Right ventricle myocardium inferior (tissue), 1 donor: ENCODE measurements at regions not wholly inside any gene's neighbourhood (a gene's known extent, or its start where the extent isn't known, plus 50 kb on each side); places are given as distances from the start of the nearest gene placed in this dataset.
A peak's percentile ranks its signal among the peaks of the same experiment; 100 is the strongest.
"Not testable (repeated sequence)": the region's sequence is repeated elsewhere in the genome, so short reads cannot be mapped to it uniquely, and the experiment has no call there.

Experiments
- ATAC-seq: fragments of 200-7000 bp; cut with Tn5 transposase; one replicate; pipeline ENCODE4 v1.9.1; 2020; ENCODE audit warnings: mild to moderate bottlenecking, moderate library complexity
- DNase-seq: peaks from one replicate; pipeline ENCODE4 v3.0.0; 2021; ENCODE audit errors: missing footprints
- intact Hi-C: fragments of 100-400 bp; cut with DNase I; formaldehyde crosslinking; loops from one replicate; pipeline ENCODE4 v1.11.0; 2022
- donor health status: DM: no; HTN: yes; CAD: no; lungs with severe emphysema.

DNA sequence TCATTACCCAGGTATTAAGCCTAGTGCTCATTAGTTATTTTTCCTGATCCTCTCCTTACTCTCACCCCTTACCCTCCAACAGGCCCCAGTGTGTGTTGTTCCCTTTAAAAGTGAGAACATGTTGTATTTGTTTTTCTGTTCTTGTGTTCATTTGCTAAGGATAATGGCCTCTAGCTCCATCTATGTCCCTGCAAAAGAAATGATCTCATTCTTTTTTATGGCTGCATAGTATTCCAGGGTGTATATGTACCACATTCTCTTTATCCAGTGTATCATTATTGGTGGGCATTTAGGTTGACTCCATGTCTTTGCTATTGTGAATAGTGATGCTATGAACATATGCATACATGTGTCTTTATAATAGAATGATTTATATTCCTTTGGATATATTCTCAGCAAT, 185.0 kb upstream of the SMIM30 start:
- ATAC-seq, intact Hi-C loops, DNase-seq: not testable (repeated sequence)

DNA sequence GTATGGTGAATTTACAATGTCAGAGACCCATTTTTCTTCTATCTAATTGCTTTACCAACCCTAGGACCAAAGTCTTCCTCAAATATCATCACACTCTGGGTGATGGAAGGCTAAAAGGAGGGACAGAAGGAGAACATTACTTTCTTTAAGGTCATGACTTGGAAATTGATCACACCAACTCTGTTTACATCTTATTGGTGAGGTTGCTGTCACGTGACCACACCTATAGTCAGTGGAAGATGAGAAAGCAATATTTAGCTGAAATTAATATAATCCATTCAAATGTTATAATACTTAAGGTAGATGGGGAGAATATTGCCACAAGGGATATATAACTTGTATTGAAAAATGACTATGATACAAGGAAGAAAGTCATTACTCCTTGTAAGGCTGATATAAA, 183.6 kb upstream of the SMIM30 start:
- intact Hi-C loops, result no loop called here
- ATAC-seq (no peak), DNase-seq (no peak)

DNA sequence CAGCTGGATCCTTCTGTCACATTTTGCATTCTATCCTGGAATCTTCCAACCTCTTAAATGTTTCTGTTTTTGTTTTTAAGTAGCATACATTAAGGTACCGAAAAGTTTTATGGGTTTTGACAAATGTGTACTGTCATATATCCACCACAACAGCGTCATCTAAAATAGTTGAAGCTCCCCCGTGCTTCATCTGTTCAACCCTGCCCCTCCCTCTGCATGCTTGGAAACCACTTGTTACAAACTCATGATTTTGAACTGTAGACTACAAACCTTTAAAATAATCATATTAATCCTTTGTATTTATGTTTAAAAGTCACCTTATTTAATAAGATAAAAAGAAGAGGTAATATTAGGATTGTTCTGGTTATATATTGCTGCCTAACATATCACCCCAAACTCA, 182.8 kb upstream of the SMIM30 start:
- ATAC-seq, result no peak
- no peak for DNase-seq
- intact Hi-C loops, result no loop called here

DNA sequence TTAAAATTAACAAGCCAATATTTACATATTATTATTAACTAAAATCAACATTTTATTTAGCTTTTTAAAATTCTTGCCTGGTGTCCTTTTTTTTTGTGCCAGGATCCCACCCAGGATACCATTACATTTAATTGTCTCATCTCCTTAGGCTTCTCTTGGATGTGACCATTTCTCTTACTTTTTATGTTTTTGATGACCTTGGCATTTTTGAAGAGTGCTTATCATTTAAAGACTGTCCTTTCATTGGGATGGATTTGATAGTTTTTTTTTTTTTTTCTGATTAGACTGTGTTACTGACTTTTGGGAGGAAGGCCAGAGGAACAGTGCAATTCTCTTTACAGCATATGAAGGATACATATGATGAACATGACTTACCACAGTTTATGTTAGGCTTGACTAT, 181.4 kb upstream of the SMIM30 start:
- intact Hi-C loops, result no loop called here
- DNase-seq (no peak), ATAC-seq (no peak)

DNA sequence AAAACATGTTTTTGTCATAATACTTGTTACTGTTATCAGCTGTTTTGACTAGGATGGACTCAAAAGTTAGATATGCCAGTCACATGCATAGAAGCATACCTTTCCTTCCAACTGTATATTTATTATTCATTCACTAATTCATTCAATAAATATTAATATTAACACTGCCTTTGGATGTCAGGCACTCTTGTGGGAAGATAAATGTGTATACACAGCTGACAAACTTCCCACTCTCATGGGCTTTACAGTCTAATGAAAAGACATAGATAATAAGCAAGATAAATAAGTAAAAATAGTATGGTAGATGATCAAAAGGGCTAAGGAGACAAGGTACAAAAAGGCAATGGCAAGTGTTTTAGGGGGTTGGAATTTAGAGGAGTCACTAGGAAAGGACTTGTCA, 180.1 kb upstream of the SMIM30 start:
- intact Hi-C loops, result no loop called here
- no peak for DNase-seq
- no peak for ATAC-seq

DNA sequence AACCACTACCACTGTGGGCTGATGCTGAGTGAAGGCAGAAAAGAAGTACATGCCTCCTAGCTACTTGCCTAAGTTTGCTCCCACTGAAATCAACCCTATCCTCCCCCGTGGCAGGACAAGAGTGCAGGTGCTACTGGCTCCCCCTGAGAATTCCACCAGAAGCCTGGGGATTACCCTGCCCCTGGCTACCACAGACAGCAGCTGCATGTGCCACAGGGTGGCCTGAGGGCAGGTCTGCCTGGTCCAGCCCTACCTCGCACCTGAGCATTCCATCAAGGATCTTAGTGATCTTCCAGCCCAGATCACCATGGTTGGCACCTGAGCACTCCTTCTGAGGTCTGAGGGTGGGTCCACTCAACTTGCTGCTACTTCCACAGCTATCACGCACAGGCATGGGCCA, 176.4 kb upstream of the SMIM30 start:
- ATAC-seq, result no peak
- intact Hi-C loops, result no loop called here
- no peak for DNase-seq

DNA sequence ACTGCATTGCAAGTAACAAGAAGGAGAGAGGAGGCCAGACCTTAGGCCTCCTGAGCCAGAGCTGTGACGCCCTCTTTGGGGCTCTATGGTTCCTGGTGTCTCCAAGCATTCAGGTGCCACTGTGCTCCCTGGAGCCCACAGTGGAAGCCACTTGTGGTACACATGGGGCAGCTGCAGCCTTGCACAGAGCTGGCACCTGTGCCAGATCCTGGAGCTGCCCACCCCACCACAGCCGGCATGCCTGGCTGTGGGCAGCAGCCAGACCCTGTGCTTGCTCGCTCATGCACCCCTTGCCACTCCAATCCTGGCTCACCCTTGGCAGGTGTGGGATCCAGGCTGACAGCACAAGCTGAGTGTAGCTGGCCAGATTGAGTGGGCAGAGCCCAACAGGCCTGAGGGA, 173.8 kb upstream of the SMIM30 start:
- ATAC-seq (no peak), DNase-seq (no peak)
- intact Hi-C loops, result no loop called here

DNA sequence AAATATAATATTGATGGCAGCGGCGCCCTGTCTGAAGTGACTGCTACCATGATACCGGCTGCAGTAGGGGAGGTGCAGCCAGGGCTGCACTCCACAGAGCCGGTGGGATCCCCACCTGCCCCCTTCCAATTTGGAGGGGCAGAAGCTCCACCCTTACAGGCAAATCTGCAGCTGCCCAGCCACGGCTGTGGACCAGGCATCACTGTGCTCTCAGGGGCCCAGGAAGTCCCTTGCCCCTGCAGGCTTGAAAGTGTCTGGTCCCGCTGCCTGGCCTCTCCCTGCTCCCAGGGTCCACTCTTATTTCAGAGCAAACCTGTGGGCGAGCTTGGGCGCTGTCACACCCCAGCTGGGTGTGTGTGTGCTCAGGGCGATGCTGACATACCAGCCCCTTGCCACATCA, 172.7 kb upstream of the SMIM30 start:
- intact Hi-C loops, result no loop called here
- DNase-seq (no peak), ATAC-seq (no peak)

DNA sequence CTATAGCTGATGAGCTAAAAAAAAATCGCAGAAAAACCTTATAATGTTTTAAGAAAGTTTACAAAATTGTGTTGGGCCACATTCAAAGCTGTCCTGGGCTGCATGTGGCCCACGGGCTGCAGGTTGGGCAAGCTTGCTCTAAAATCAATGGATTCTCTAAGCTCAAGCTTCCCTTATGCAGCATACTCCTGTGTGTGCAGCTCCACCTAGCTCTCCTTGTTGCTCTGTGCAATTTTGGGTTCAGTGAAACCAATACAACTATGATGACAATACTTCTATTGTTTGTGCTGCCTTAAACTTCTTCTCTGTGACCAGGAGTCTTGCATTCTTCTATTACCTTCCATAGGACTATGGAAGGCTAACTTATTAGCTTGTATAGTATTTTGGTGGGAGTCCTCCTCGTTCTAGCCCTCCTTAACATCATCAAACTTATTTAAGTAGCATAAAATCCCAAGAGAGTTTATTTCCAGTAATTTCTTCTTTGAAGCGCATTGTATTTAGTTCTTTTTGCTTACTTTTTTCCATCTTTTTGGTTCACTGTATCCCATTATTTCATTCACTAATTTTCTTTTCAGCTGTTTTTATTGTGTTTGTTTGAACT, 170.9 kb upstream of the SMIM30 start:
- intact Hi-C loops, result loop anchor here (2.0 kb wide), 1 partner anchor 274 kb away; no protein-coding TSS in a partner anchor
- ATAC-seq (no peak), DNase-seq (no peak)

DNA sequence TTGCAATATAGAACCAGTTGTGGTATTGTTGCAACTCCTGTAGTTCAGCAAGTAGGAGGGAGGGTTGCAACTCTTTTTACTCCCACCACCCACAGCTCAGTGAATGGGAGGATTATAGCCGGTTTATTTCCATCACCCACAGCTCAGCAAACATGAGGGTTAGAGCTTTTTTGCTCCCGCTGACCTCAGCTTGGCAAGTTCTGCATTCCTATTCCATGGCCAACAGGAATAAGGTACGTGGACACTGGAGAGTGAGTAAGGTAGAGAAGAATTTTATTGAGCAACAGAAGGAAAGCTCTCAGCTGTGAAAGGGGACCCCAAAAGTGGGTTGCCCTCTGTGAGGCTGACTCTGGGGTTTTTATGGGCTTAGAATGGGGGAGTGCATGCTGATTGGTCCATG, 167.1 kb upstream of the SMIM30 start:
- no peak for DNase-seq
- ATAC-seq, result no peak
- intact Hi-C loops, result no loop called here

DNA sequence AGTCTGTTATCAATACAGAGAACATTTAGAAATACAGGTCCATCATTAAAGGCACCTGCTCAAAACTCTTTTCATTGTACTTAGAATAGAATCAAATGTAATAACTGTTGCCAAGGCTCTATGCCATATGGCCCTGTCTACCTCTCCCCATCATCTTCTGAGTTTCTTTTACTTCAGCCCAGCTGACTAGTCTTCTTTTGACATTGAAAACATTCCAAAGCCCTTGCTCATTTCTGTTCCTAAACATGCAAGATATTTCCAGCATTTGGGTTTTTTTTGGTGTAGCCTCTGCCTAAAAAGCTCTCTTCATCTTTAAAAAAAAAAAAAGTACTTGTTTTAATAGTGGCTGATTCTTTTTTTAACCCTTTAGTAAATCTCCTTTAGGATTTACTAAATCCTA, 165.5 kb upstream of the SMIM30 start:
- ATAC-seq (no peak), DNase-seq (no peak)
- intact Hi-C loops, result no loop called here

DNA sequence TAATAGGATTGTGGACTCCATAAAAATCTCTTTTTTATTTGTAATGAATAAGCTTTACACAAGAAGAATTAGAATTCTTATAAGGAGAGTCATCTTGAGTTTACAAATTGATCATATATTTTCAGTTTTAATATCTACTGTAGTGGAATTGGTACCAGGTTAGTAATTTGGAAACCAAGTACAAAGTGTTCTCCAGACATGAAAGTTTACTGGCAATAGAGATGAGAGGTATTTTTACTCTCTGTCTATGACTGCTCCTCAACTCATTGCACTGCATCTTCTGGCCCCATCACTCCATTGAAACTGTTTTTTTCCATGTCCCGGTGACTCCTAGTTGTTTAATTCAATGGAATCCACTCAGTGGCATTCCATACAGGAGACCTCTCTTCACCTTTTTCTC, 164.5 kb upstream of the SMIM30 start:
- intact Hi-C loops, result no loop called here
- ATAC-seq (no peak), DNase-seq (no peak)

DNA sequence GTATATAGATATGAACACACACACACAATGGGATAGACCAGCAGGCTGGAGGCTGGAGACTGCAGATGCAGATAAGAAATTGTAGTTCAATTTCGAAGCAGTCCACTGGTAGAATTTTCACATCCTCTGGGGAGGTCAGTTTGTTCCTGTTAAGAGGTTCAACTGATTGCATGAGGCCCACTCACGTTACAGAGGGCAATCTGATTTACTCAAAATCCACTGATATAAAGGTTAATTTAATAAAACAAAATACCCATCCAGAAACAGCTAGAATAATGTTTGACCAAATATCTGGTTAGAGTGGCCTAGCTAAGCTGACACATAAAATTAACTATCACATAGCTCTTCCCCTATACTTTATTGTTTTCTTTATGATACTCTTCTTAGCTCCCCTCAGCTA, 162.9 kb upstream of the SMIM30 start:
- DNase-seq (no peak), ATAC-seq (no peak)
- intact Hi-C loops, result no loop called here

DNA sequence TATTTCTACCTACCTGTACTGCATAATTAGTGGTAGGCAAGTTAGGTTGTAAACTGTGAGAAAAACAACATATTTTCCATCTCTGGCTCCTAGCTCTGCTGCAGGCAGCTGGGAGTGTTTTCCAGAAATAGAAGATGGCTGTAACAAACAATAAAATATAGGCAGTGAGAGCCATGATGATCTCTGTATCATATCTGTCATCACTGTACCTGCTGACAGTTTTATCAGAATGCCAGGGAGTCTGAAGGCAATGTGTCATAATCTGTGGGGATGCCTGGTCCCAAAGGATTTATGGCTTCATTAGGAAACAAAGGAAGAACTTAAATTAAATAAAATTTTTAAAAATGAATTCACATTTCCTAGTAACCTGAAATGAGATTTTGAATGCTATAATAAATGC, 160.9 kb upstream of the SMIM30 start:
- intact Hi-C loops, result no loop called here
- ATAC-seq (no peak), DNase-seq (no peak)

DNA sequence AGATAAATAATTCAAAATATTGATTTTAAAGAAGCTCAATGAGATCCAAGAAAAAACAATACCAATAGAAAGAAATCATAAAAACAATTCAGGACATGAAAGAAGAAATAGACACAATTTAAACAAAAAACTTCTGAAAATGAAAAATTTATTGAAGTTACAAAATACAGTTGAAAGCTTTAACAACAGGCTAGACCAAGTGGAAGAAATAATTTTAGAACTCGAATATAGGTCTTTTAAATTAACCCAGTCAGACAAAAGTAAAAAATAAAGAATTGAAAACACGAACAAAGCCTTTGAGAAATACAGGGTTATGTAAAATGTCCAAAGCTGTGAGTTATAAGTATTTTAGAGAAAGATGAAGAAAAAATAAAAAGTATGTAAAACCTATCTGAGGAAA, 152.4 kb upstream of the SMIM30 start:
- no peak for ATAC-seq
- no peak for DNase-seq
- intact Hi-C loops, result no loop called here

DNA sequence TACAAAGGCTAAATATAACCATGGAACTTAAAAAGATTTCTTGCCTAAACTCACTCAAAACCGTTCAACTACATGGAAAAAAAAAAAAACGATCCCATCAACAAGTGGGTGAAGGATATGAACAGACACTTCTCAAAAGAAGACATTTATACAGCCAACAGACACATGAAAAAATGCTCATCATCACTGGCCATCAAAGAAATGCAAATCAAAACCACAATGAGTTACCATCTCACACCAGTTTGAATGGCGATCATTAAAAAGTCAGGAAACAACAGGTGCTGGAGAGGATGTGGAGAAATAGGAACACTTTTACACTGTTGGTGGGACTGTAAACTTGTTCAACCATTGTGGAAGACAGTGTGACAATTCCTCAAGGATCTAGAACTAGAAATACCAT, 151.2 kb upstream of the SMIM30 start:
- intact Hi-C loops, ATAC-seq, DNase-seq: not testable (repeated sequence)

DNA sequence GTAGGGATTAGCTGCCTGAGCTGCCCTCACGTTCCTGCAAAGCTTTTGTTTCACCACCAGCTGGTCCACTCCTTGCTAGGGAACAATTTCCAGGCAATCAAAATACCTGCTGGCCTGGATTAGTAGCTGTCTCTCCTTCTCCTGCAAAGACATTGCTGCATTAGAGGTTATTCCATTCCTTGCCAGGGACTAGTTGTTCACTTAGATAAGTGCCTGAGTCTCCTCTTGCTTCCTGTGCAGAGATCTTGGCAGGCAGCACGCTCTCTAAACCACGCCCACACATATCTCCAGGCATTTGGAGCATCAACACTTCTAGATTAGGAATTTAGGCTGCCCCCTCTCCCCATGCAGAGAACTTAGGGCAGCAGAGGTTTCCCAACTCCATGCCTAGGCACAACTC, 150.4 kb upstream of the SMIM30 start:
- DNase-seq (no peak), ATAC-seq (peak; percentile 13)
- intact Hi-C loops, result no loop called here

DNA sequence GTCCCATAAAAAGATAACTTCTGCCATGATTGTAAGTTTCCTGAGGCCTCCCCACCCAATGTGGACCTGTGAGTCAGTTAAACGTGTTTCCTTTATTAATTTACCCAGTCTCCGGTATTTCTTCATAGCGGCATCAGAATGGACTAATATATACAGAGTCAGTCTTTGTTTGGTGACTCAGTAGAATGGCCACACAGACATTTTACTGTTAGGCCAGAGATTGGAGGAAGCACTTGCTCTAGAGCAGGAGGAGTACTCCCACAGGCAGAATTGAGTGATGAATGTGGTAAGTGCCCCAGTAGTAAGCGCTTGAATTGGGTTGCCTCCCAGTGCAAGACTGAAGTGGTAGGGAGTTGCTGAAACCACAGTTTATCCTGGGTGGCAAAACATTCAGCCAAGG, 149.5 kb upstream of the SMIM30 start:
- no peak for DNase-seq
- no peak for ATAC-seq
- intact Hi-C loops, result no loop called here

DNA sequence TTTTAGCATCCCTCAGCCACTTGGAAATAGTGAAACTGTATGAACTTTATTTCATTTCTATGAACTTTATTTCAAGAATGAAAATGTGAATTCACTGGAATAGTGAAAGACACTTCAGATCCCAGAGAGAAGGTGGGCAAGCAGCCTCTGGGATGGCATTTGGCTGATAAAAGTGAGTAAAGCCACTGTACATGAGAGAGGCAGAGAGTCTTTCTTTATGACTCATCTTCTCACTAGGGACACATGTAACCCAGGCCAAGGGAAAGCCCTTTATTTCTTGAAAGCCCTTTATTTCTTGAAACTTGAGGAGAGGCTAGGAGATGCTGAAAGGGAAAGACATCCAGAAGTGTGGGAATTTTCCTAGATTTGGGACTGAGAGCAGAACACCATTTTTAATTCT, 148.9 kb upstream of the SMIM30 start:
- intact Hi-C loops, result no loop called here
- DNase-seq (no peak), ATAC-seq (no peak)

DNA sequence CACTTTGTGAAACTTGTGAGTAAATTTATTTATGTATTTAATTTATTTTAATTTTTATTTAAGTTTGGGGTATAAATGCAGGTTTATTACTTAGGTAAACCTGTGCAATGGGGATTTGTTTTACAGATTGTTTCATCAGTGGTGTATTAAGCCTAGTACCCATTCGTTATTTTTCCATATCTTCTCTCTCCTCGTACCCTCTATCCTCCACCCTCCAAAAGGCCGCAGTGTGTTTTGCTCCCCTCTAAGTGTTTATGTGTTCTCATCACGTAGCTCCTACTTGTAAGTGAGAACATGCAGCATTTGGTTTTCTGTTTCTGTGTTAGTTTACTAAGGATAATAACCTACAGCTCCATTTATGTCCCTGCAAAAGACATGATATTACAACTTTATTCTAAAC, 145.4 kb upstream of the SMIM30 start:
- DNase-seq, result no peak
- ATAC-seq, result no peak
- intact Hi-C loops, result no loop called here

DNA sequence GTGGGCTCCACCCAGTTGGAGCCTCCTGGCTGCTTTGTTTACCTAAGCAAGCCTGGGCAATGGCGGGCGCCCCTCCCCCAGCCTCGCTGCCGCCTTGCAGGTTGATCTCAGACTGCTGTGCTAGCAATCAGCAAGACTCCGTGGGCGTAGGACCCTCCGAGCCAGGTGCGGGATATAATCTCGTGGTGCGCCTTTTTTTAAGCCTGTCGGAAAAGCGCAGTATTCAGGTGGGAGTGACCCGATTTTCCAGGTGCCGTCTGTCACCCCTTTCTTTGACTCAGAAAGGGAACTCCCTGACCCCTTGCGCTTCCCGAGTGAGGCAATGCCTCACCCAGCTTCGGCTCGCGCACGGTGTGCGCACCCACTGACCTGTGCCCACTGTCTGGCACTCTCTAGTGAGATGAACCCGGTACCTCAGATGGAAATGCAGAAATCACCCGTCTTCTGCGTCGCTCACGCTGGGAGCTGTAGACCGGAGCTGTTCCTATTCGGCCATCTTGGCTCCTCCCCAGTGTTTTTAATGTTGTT, 144.9 kb upstream of the SMIM30 start:
- intact Hi-C loops, result not testable (repeated sequence)

More for the DNA sequence above, 144.9 kb upstream of the SMIM30 start:
- not testable (repeated sequence) for DNase-seq, ATAC-seq
